ENCODE measurements at regions not wholly inside any gene's neighbourhood (a gene's known extent, or its start where the extent isn't known, plus 50 kb on each side); places are given as distances from the start of the nearest gene placed in this dataset.

- TF ChIP-seq CTCF (IDR thresholded peaks at IDR 0.05): no peak
- no peak for TF ChIP-seq RELA (CRISPR knock-in tag; IDR thresholded peaks at IDR 0.05; ENCODE audit: borderline replicate concordance)
- no peak for TF ChIP-seq IRF1 (CRISPR knock-in tag; IDR thresholded peaks at IDR 0.05)
- TF ChIP-seq JUN (CRISPR knock-in tag; IDR thresholded peaks at IDR 0.05): no peak
- TF ChIP-seq PRDM15 (CRISPR knock-in tag; IDR thresholded peaks at IDR 0.05): no peak
- no peak for TF ChIP-seq TCF7 (CRISPR knock-in tag; IDR thresholded peaks at IDR 0.05; ENCODE audit: low read depth)
- no peak for TF ChIP-seq ATF3 (CRISPR knock-in tag; conservative IDR thresholded peaks at IDR 0.05)
Observed at GRCh38 chr13:85430216-85430794, 368.9 kb downstream of the SLITRK6 start.
